SK-N-SH treated with all-trans-retinoic acid at 6 μM for 48 hours (cell line): ENCODE measurements at regions not wholly inside any gene's neighbourhood (a gene's known extent, or its start where the extent isn't known, plus 50 kb on each side); places are given as distances from the start of the nearest gene placed in this dataset.

Experiments used
- ATAC-seq: fragments of 200-7000 bp; cut with Tn5 transposase; 3 replicates; pipeline ENCODE4 v1.9.1; 2020; ENCODE audit warnings: mild to moderate bottlenecking, moderate library complexity
- ARNTL ChIP-seq: fragments of 450-650 bp; formaldehyde crosslinking; IDR thresholded peaks from 2 replicates; pipeline ENCODE4 v1.5.0; 2020; ENCODE audit warnings: low read depth, mild to moderate bottlenecking, moderate library complexity, borderline replicate concordance
- BACH2 ChIP-seq: fragments of 250-450 bp; sonication (Bioruptor Pico); IDR thresholded peaks from 2 replicates; pipeline ENCODE4 v1.9.0; 2021; ENCODE audit warnings: mild to moderate bottlenecking, borderline replicate concordance
- CSDC2 ChIP-seq: fragments of 250-450 bp; sonication (Bioruptor Pico); IDR thresholded peaks from 2 replicates; pipeline ENCODE4 v1.5.0; 2020; ENCODE audit warnings: mild to moderate bottlenecking, moderate library complexity
- CSRNP3 ChIP-seq: fragments of 250-450 bp; sonication (Bioruptor Pico); IDR thresholded peaks from 2 replicates; pipeline ENCODE4 v1.5.1; 2021; ENCODE audit warnings: mild to moderate bottlenecking, moderate library complexity
- ESRRG ChIP-seq: fragments of 250-450 bp; sonication (Bioruptor Pico); IDR thresholded peaks from 2 replicates; pipeline ENCODE4 v1.6.1; 2021; ENCODE audit warnings: mild to moderate bottlenecking
- GLIS3 ChIP-seq: fragments of 250-450 bp; sonication (Bioruptor Pico); IDR thresholded peaks from 2 replicates; pipeline ENCODE4 v1.5.0; 2020; ENCODE audit warnings: mild to moderate bottlenecking, moderate library complexity
- OSR1 ChIP-seq: fragments of 250-450 bp; sonication (Bioruptor Pico); IDR thresholded peaks from 2 replicates; pipeline ENCODE4 v1.8.0; 2022; ENCODE audit warnings: moderate library complexity, mild to moderate bottlenecking, inconsistent platforms
- POU6F1 ChIP-seq: fragments of 250-450 bp; sonication (Bioruptor Pico); IDR thresholded peaks from 2 replicates; pipeline ENCODE4 v1.8.0; 2021; ENCODE audit warnings: low read depth, mild to moderate bottlenecking, moderate library complexity, borderline replicate concordance
- PPARA ChIP-seq: fragments of 250-450 bp; sonication (Bioruptor Pico); IDR thresholded peaks from 2 replicates; pipeline ENCODE4 v1.5.0; 2020; ENCODE audit warnings: mild to moderate bottlenecking, borderline replicate concordance
- RARB ChIP-seq: fragments of 250-450 bp; sonication (Bioruptor Pico); IDR thresholded peaks from 2 replicates; pipeline ENCODE4 v1.8.0; 2021; ENCODE audit warnings: mild to moderate bottlenecking, moderate library complexity
- TCF4 ChIP-seq: fragments of 250-450 bp; sonication (Bioruptor Pico); IDR thresholded peaks from 2 replicates; pipeline ENCODE4 v1.8.0; 2021; ENCODE audit warnings: mild to moderate bottlenecking, moderate library complexity, borderline replicate concordance
- TOX ChIP-seq: fragments of 250-450 bp; sonication (Bioruptor Pico); IDR thresholded peaks from 2 replicates; pipeline ENCODE4 v1.8.0; 2021; ENCODE audit warnings: mild to moderate bottlenecking, moderate library complexity, borderline replicate concordance
- TSHZ2 ChIP-seq: fragments of 250-450 bp; sonication (Bioruptor Pico); IDR thresholded peaks from 2 replicates; pipeline ENCODE4 v1.5.0; 2020; ENCODE audit warnings: mild to moderate bottlenecking, moderate library complexity
- ZC3H10 ChIP-seq: fragments of 250-450 bp; sonication (Bioruptor Pico); IDR thresholded peaks from 2 replicates; pipeline ENCODE4 v1.5.1; 2021; ENCODE audit warnings: mild to moderate bottlenecking, moderate library complexity
- ZFP30 ChIP-seq: fragments of 450-650 bp; formaldehyde crosslinking; IDR thresholded peaks from 2 replicates; pipeline ENCODE4 v1.5.0; 2022; ENCODE audit warnings: mild to moderate bottlenecking, moderate library complexity
- ZNF565 ChIP-seq: fragments of 450-650 bp; formaldehyde crosslinking; conservative IDR thresholded peaks from 2 replicates; pipeline ENCODE4 v1.5.0; 2020; ENCODE audit warnings: low read depth, mild to moderate bottlenecking, moderate library complexity
- ZNF70 ChIP-seq: fragments of 450-650 bp; formaldehyde crosslinking; IDR thresholded peaks from 2 replicates; pipeline ENCODE4 v1.5.0; 2020; ENCODE audit warnings: mild to moderate bottlenecking, moderate library complexity
- TF ChIP-seq, protein P1 (sequence below): fragments of 250-450 bp; sonication (Bioruptor Pico); IDR thresholded peaks from 2 replicates; pipeline ENCODE4 v1.5.1; 2020; ENCODE audit warnings: low read depth, mild to moderate bottlenecking, moderate library complexity
- TF ChIP-seq, protein P2 (sequence below): fragments of 250-450 bp; sonication (Bioruptor Pico); IDR thresholded peaks from 2 replicates; pipeline ENCODE4 v1.8.0; 2020; ENCODE audit warnings: mild to moderate bottlenecking, moderate library complexity, borderline replicate concordance

GRCh38 chr4:53830511-53830910, 233.9 kb downstream of the CHIC2 start:
- no peak for ATAC-seq
- no peak for TF ChIP-seq ZNF565 (CRISPR knock-in tag)
- TF ChIP-seq POU6F1 (CRISPR knock-in tag), result no peak
- TF ChIP-seq ZFP30 (CRISPR knock-in tag), result no peak
- TF ChIP-seq, protein P1, sequence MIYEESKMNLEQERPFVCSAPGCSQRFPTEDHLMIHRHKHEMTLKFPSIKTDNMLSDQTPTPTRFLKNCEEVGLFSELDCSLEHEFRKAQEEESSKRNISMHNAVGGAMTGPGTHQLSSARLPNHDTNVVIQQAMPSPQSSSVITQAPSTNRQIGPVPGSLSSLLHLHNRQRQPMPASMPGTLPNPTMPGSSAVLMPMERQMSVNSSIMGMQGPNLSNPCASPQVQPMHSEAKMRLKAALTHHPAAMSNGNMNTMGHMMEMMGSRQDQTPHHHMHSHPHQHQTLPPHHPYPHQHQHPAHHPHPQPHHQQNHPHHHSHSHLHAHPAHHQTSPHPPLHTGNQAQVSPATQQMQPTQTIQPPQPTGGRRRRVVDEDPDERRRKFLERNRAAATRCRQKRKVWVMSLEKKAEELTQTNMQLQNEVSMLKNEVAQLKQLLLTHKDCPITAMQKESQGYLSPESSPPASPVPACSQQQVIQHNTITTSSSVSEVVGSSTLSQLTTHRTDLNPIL (CRISPR knock-in tag), result no peak
- TF ChIP-seq TCF4 (CRISPR knock-in tag), result no peak
- TF ChIP-seq BACH2, result no peak
- TF ChIP-seq ZC3H10, result no peak
- no peak for TF ChIP-seq TOX

DNA sequence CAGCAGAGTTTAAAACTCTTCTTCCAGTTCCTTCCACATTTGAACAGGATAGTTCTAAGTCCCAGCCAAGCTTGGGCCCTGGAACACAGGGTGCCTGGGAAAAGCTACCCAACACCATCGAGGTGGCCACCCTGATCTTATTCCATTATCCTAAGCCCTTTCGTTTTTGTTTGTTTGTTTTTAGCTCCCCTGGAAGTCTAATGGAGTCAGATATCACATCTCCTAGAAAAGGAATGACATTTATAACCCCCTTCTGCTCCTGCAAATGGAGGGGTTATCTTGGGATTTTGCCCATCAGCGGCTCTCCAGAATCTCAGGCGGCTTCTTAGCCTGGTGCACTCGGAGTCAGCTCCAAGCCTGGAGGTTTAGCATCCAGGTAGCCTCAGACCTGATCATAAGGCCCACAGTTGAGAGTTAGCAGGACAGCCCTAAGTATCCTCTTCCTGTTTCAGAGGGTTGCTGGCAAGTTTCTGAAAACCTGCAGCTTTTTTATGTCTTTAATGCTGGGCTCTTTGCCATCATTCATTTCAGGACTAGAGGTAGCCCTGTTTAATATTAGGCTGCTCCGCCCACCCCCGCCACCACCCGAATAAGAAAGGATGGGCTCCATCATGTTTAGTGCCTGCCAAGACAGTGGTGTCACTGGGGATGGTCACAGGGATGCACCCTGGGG, 230.0 kb upstream of the LNX1 start:
- TF ChIP-seq GLIS3 (CRISPR knock-in tag), result no peak
- TF ChIP-seq ZFP30 (CRISPR knock-in tag), result no peak
- no peak for TF ChIP-seq CSDC2 (CRISPR knock-in tag)
- TF ChIP-seq RARB (CRISPR knock-in tag), result no peak
- TF ChIP-seq, all 23 proteins: peak for 0

GRCh38 chr4:53818104-53818503, 226.8 kb upstream of the LNX1 start:
- peak; percentile 36; the same call in 2 of the 3 replicates for ATAC-seq
- no peak for TF ChIP-seq ESRRG (CRISPR knock-in tag)
- TF ChIP-seq POU6F1 (CRISPR knock-in tag), result no peak
- TF ChIP-seq OSR1 (CRISPR knock-in tag), result no peak
- no peak for TF ChIP-seq ZNF70
- no peak for TF ChIP-seq TCF4 (CRISPR knock-in tag)
- TF ChIP-seq CSRNP3 (CRISPR knock-in tag), result no peak
- TF ChIP-seq, protein P2, sequence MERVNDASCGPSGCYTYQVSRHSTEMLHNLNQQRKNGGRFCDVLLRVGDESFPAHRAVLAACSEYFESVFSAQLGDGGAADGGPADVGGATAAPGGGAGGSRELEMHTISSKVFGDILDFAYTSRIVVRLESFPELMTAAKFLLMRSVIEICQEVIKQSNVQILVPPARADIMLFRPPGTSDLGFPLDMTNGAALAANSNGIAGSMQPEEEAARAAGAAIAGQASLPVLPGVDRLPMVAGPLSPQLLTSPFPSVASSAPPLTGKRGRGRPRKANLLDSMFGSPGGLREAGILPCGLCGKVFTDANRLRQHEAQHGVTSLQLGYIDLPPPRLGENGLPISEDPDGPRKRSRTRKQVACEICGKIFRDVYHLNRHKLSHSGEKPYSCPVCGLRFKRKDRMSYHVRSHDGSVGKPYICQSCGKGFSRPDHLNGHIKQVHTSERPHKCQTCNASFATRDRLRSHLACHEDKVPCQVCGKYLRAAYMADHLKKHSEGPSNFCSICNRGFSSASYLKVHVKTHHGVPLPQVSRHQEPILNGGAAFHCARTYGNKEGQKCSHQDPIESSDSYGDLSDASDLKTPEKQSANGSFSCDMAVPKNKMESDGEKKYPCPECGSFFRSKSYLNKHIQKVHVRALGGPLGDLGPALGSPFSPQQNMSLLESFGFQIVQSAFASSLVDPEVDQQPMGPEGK (CRISPR knock-in tag), result no peak
- no peak for TF ChIP-seq TSHZ2
- no peak for TF ChIP-seq ARNTL (CRISPR knock-in tag)
- TF ChIP-seq TOX, result no peak
- no peak for TF ChIP-seq PPARA (CRISPR knock-in tag)
- no peak for TF ChIP-seq ZNF565 (CRISPR knock-in tag)

More for the DNA sequence above, 230.0 kb upstream of the LNX1 start:
- ATAC-seq, result peak; percentile 66
